HEK293 (cell line): ENCODE measurements at regions not wholly inside any gene's neighbourhood (a gene's known extent, or its start where the extent isn't known, plus 50 kb on each side); places are given as distances from the start of the nearest gene placed in this dataset.

Source experiments
- ATF2 ChIP-seq: fragments of 450-650 bp; formaldehyde crosslinking; IDR thresholded peaks from 2 replicates; pipeline ENCODE4 v1.5.1; 2016; ENCODE audit warnings: missing biosample characterization, missing genetic modification characterization, low read depth
- CTCF ChIP-seq: fragments of 450-650 bp; formaldehyde crosslinking; IDR thresholded peaks from 2 replicates; pipeline ENCODE4 v1.5.1; 2016; ENCODE audit warnings: missing biosample characterization, missing genetic modification characterization
- ELK4 ChIP-seq: IDR thresholded peaks from 2 replicates; pipeline ENCODE4 v1.6.1; 2011; ENCODE audit warnings: mild to moderate bottlenecking, low read depth, low read length, borderline replicate concordance
- KLF10 ChIP-seq: fragments of 450-650 bp; IDR thresholded peaks from 2 replicates; pipeline ENCODE4 v1.5.1; 2018; ENCODE audit warnings: missing biosample characterization, mild to moderate bottlenecking, missing genetic modification characterization
- PRDM4 ChIP-seq: fragments of 450-650 bp; formaldehyde crosslinking; IDR thresholded peaks from 2 replicates; pipeline ENCODE4 v1.5.1; 2017; ENCODE audit warnings: missing biosample characterization, missing genetic modification characterization
- REST ChIP-seq: fragments of 450-650 bp; formaldehyde crosslinking; IDR thresholded peaks from 2 replicates; pipeline ENCODE4 v1.5.1; 2016; ENCODE audit warnings: missing biosample characterization, missing genetic modification characterization
- SALL2 ChIP-seq: fragments of 450-650 bp; formaldehyde crosslinking; IDR thresholded peaks from 2 replicates; pipeline ENCODE4 v1.5.0; 2017; ENCODE audit warnings: missing biosample characterization, mild to moderate bottlenecking, missing genetic modification characterization, borderline replicate concordance
- TSHZ1 ChIP-seq: fragments of 450-650 bp; formaldehyde crosslinking; IDR thresholded peaks from 2 replicates; pipeline ENCODE4 v1.5.1; 2016; ENCODE audit warnings: missing biosample characterization, missing genetic modification characterization, borderline replicate concordance
- YY1 ChIP-seq: fragments of 450-650 bp; formaldehyde crosslinking; IDR thresholded peaks from 2 replicates; pipeline ENCODE4 v1.5.1; 2018; ENCODE audit warnings: missing biosample characterization, missing genetic modification characterization
- ZBTB26 ChIP-seq: fragments of 450-650 bp; formaldehyde crosslinking; optimal IDR thresholded peaks from 2 replicates; pipeline ENCODE3; 2016; ENCODE audit warnings: missing biosample characterization, mild to moderate bottlenecking, missing genetic modification characterization
- ZFP41 ChIP-seq: fragments of 450-650 bp; formaldehyde crosslinking; IDR thresholded peaks from 2 replicates; pipeline ENCODE4 v1.5.1; 2016; ENCODE audit warnings: missing biosample characterization, missing genetic modification characterization, borderline replicate concordance
- ZNF223 ChIP-seq: fragments of 450-650 bp; formaldehyde crosslinking; IDR thresholded peaks from 2 replicates; pipeline ENCODE4 v1.5.1; 2016; ENCODE audit warnings: missing biosample characterization, missing genetic modification characterization
- ZNF280C ChIP-seq: fragments of 450-650 bp; formaldehyde crosslinking; IDR thresholded peaks from 2 replicates; pipeline ENCODE4 v1.5.1; 2016; ENCODE audit warnings: missing biosample characterization, missing genetic modification characterization
- ZNF777 ChIP-seq: fragments of 450-650 bp; formaldehyde crosslinking; IDR thresholded peaks from 2 replicates; pipeline ENCODE4 v1.5.1; 2017; ENCODE audit warnings: missing biosample characterization, missing genetic modification characterization, borderline replicate concordance

- no peak for TF ChIP-seq CTCF (tag by site-specific recombination)
- no peak for TF ChIP-seq ZBTB26
- no peak for TF ChIP-seq REST (tag by site-specific recombination)
- TF ChIP-seq TSHZ1 (tag by site-specific recombination): no peak
- no peak for TF ChIP-seq ZNF280C (tag by site-specific recombination)
- TF ChIP-seq ATF2: no peak
- no peak for TF ChIP-seq ELK4
- TF ChIP-seq YY1 (tag by site-specific recombination): no peak
- no peak for TF ChIP-seq SALL2 (tag by site-specific recombination)
- no peak for TF ChIP-seq PRDM4 (tag by site-specific recombination)
- no peak for TF ChIP-seq ZNF777
- no peak for TF ChIP-seq KLF10 (tag by site-specific recombination)
- no peak for TF ChIP-seq ZNF223
- no peak for TF ChIP-seq ZFP41 (tag by site-specific recombination)
Observed at GRCh38 chr7:86152926-86153325, 490.8 kb upstream of the GRM3 start.
